Body of pancreas (tissue), 4 donors: ENCODE measurements at regions not wholly inside any gene's neighbourhood (a gene's known extent, or its start where the extent isn't known, plus 50 kb on each side); places are given as distances from the start of the nearest gene placed in this dataset.

Source experiments
- POLR2A ChIP-seq, 3 donors: fragments of 450-650 bp; IDR thresholded peaks; one replicate each; pipeline ENCODE4 v1.6.1; 2016; ENCODE audit warnings: antibody characterized with exemption in 3 of 3, mild to moderate bottlenecking in 2 of 3
- TF ChIP-seq, protein P1 (sequence below), 7 experiments: fragments of 450-650 bp in 4 of 7; fragments of 200-600 bp in 3 of 7; sonication (generic) in 3 of 7; IDR thresholded peaks; one replicate each; pipeline ENCODE4 v1.5.1; 2016 to 2019; ENCODE audit warnings: antibody characterized with exemption in 7 of 7

DNA sequence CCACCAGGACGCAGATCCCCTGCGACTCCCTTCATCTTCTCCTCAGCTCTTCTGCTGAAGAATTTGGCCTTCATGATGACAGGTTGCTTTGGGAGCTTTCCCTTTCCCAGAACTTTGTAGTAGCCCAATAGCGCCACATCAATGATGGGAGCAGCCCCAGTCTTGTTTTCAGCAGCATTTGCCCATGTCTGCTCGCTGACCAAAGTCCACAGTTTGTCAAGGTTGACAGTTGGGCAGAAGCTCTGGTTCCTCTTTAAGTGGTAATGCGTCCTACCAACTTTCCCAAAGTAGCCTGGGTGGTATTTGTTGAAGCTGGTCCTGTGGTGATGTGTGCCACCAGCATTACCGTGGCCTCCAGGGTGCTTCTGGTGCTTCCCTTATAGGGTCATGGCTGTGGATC lies 62.2 kb downstream of the GCNT4 start:
- TF ChIP-seq, protein P1, sequence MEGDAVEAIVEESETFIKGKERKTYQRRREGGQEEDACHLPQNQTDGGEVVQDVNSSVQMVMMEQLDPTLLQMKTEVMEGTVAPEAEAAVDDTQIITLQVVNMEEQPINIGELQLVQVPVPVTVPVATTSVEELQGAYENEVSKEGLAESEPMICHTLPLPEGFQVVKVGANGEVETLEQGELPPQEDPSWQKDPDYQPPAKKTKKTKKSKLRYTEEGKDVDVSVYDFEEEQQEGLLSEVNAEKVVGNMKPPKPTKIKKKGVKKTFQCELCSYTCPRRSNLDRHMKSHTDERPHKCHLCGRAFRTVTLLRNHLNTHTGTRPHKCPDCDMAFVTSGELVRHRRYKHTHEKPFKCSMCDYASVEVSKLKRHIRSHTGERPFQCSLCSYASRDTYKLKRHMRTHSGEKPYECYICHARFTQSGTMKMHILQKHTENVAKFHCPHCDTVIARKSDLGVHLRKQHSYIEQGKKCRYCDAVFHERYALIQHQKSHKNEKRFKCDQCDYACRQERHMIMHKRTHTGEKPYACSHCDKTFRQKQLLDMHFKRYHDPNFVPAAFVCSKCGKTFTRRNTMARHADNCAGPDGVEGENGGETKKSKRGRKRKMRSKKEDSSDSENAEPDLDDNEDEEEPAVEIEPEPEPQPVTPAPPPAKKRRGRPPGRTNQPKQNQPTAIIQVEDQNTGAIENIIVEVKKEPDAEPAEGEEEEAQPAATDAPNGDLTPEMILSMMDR (IDR thresholded peaks at IDR 0.05), result no peak
- TF ChIP-seq POLR2A (IDR thresholded peaks at IDR 0.05), result no peak
